ENCODE measurements at regions not wholly inside any gene's neighbourhood (a gene's known extent, or its start where the extent isn't known, plus 50 kb on each side); places are given as distances from the start of the nearest gene placed in this dataset.

DNA sequence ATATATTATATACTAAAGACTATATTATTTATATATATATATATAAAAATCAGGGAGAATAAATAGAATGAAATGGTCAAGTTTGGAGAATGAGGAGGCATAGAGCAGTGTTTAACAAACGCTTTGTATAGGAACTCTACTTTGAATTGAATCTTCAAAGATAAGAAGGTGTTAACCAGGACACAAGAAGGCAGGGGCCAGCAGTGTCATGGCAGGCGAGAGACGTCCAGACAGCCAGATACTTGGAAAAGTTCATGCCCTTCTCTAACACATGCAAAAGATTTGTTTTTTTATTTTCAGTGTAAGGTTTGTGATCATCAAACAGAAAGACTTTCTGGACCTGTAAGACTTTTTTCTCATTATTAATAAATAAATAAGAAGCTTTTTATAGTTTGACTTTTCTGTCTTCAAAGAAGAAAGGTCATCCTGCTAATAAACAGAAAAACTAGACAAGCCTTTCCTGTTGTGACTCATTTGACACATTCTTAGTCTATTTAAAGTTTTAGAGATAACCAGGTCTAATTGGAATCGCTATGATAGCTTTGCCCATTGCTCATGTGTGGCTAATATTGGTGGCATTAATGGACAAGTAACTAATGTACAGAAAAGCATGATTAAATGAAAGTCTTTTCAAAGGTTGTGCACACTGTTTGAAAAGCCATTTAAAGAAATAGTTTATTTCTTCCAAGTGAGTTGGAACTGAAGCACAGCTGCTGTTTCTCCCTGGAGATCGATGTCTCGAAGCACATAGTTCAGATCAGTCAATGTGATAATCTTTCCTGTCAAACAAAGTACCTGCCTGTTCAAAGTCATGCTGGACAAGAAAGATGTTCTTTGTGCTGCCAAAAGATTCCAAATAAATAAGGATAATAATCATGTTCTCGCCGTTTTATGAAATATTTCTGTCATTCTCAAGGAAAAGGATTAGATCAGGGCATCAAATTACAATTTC is 420.4 kb upstream of the OPRM1 start (continued):
- TF ChIP-seq, protein P1, sequence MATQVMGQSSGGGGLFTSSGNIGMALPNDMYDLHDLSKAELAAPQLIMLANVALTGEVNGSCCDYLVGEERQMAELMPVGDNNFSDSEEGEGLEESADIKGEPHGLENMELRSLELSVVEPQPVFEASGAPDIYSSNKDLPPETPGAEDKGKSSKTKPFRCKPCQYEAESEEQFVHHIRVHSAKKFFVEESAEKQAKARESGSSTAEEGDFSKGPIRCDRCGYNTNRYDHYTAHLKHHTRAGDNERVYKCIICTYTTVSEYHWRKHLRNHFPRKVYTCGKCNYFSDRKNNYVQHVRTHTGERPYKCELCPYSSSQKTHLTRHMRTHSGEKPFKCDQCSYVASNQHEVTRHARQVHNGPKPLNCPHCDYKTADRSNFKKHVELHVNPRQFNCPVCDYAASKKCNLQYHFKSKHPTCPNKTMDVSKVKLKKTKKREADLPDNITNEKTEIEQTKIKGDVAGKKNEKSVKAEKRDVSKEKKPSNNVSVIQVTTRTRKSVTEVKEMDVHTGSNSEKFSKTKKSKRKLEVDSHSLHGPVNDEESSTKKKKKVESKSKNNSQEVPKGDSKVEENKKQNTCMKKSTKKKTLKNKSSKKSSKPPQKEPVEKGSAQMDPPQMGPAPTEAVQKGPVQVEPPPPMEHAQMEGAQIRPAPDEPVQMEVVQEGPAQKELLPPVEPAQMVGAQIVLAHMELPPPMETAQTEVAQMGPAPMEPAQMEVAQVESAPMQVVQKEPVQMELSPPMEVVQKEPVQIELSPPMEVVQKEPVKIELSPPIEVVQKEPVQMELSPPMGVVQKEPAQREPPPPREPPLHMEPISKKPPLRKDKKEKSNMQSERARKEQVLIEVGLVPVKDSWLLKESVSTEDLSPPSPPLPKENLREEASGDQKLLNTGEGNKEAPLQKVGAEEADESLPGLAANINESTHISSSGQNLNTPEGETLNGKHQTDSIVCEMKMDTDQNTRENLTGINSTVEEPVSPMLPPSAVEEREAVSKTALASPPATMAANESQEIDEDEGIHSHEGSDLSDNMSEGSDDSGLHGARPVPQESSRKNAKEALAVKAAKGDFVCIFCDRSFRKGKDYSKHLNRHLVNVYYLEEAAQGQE (IDR thresholded peaks at IDR 0.05), result no peak
- TF ChIP-seq FOXA1 (IDR thresholded peaks at IDR 0.05) (no peak), SP1 (IDR thresholded peaks at IDR 0.05) (no peak)

DNA sequence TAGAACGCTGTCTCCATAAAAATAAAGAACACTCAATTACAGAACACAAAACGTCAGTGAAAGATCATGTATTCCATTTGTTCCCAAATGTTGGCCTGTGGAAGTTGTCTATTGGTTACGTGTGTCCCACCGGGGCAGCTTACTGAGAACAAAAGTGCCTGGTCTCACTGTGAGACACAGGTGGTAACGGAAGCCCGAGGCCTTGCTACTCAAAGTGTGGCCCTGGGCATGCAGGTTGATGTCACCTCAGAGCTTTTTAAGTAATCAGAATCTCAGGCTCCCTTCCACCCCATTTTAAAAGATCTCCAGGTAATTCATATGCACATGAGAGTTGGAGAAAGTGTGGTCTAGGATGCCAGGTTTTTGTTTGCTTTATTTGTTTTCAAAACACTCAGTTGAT is 422.5 kb upstream of the OPRM1 start:
- no peaks in the 10 kb centered on the region for H3K27me3 ChIP-seq (ENCODE audit: control insufficient read depth in 4 of 4, insufficient read depth in 4 of 4, low read length in 3 of 4)
- no peak overlapping the region for H3K4me3 ChIP-seq (ENCODE audit: low read depth in 1 of 3, low read length in 3 of 3)
- no peak for TF ChIP-seq HNF4G (IDR thresholded peaks at IDR 0.05)
- TF ChIP-seq, protein P2, sequence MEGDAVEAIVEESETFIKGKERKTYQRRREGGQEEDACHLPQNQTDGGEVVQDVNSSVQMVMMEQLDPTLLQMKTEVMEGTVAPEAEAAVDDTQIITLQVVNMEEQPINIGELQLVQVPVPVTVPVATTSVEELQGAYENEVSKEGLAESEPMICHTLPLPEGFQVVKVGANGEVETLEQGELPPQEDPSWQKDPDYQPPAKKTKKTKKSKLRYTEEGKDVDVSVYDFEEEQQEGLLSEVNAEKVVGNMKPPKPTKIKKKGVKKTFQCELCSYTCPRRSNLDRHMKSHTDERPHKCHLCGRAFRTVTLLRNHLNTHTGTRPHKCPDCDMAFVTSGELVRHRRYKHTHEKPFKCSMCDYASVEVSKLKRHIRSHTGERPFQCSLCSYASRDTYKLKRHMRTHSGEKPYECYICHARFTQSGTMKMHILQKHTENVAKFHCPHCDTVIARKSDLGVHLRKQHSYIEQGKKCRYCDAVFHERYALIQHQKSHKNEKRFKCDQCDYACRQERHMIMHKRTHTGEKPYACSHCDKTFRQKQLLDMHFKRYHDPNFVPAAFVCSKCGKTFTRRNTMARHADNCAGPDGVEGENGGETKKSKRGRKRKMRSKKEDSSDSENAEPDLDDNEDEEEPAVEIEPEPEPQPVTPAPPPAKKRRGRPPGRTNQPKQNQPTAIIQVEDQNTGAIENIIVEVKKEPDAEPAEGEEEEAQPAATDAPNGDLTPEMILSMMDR (IDR thresholded peaks at IDR 0.05; ENCODE audit: low read depth, low read length, missing input control), result no peak
- TF ChIP-seq RAD21 (IDR thresholded peaks at IDR 0.05), result no peak
- TF ChIP-seq, protein P1 (IDR thresholded peaks at IDR 0.05), result no peak
- TF ChIP-seq, protein P3, sequence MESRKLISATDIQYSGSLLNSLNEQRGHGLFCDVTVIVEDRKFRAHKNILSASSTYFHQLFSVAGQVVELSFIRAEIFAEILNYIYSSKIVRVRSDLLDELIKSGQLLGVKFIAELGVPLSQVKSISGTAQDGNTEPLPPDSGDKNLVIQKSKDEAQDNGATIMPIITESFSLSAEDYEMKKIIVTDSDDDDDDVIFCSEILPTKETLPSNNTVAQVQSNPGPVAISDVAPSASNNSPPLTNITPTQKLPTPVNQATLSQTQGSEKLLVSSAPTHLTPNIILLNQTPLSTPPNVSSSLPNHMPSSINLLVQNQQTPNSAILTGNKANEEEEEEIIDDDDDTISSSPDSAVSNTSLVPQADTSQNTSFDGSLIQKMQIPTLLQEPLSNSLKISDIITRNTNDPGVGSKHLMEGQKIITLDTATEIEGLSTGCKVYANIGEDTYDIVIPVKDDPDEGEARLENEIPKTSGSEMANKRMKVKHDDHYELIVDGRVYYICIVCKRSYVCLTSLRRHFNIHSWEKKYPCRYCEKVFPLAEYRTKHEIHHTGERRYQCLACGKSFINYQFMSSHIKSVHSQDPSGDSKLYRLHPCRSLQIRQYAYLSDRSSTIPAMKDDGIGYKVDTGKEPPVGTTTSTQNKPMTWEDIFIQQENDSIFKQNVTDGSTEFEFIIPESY (IDR thresholded peaks at IDR 0.05), result no peak
- TF ChIP-seq, protein P4, sequence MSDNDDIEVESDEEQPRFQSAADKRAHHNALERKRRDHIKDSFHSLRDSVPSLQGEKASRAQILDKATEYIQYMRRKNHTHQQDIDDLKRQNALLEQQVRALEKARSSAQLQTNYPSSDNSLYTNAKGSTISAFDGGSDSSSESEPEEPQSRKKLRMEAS (IDR thresholded peaks at IDR 0.05), result no peak
- TF ChIP-seq, protein P5, sequence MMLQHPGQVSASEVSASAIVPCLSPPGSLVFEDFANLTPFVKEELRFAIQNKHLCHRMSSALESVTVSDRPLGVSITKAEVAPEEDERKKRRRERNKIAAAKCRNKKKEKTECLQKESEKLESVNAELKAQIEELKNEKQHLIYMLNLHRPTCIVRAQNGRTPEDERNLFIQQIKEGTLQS (IDR thresholded peaks at IDR 0.05), result no peak
- TF ChIP-seq FOXA1 (IDR thresholded peaks at IDR 0.05), result no peak
- TF ChIP-seq GABPA (IDR thresholded peaks at IDR 0.05 in 1 of 2, conservative IDR thresholded peaks at IDR 0.05 in 1 of 2), result no peak
- no peak for TF ChIP-seq EGR1 (IDR thresholded peaks at IDR 0.05; ENCODE audit: low read depth in 2 of 2)
- no peak for TF ChIP-seq YY1 (IDR thresholded peaks at IDR 0.05)
- no peak for TF ChIP-seq JUND (IDR thresholded peaks at IDR 0.05)
- no peak for TF ChIP-seq NR2F2 (IDR thresholded peaks at IDR 0.05)
- no peak for TF ChIP-seq TAF1 (conservative IDR thresholded peaks at IDR 0.05)
- TF ChIP-seq SP1 (IDR thresholded peaks at IDR 0.05), result no peak
- no peak for TF ChIP-seq RXRA (IDR thresholded peaks at IDR 0.05)
- no peak for TF ChIP-seq HNF4A (conservative IDR thresholded peaks at IDR 0.05)
- no peak for TF ChIP-seq FOXA2 (IDR thresholded peaks at IDR 0.05)
- no peaks in the 10 kb centered on the region for H3K4me1 ChIP-seq (ENCODE audit: control insufficient read depth in 4 of 4, insufficient read depth in 4 of 4, low read length in 3 of 4)
- no peak for DNase-seq (ENCODE audit: low spot score)
- 70% methylated on average over 6 of the region's 6 CpGs for WGBS
- no peak overlapping the region for H3K27ac ChIP-seq (ENCODE audit: low read depth in 1 of 2, low read length in 2 of 2)
- no peak overlapping the region for H3K9ac ChIP-seq (ENCODE audit: low read depth in 1 of 2, low read length in 2 of 2)
- no peaks in the 10 kb centered on the region for H3K9me3 ChIP-seq (ENCODE audit: control insufficient read depth in 4 of 4, low read length in 3 of 4)
- no peaks in the 10 kb centered on the region for H3K36me3 ChIP-seq (ENCODE audit: control insufficient read depth in 4 of 4, insufficient read depth in 3 of 4, low read depth in 1 of 4, low read length in 3 of 4)
